Endothelial cell of umbilical vein (primary cell): ENCODE measurements at regions not wholly inside any gene's neighbourhood (a gene's known extent, or its start where the extent isn't known, plus 50 kb on each side); places are given as distances from the start of the nearest gene placed in this dataset.

Source experiments
- BruUV-seq: library from RNA; stranded (reverse); fragments of 400-500 nt; replicated peaks from 2 replicates; lab custom pipeline; 2021; lab: Mats Ljungman, UMichigan
- CTCF ChIA-PET: fragments of 300-600, 350-600 bp; sonication (Branson Sonifier 250); formaldehyde crosslinking; loops from one replicate; lab custom pipeline; 2021; ENCODE audit warnings: antibody characterized with exemption, inconsistent platforms; lab: Charles Lee
- POLR2A ChIA-PET: fragments of 300-600, 350-600 bp; sonication (Branson Sonifier 250); formaldehyde crosslinking; loops from one replicate; lab custom pipeline; 2021; ENCODE audit warnings: antibody characterized with exemption, inconsistent platforms; lab: Charles Lee
- DNase-seq: peaks from one replicate; pipeline ENCODE4 v3.0.0-alpha.2; 2011; ENCODE audit warnings: low read depth, low spot score
- FAIRE-seq: peaks from 2 replicates; lab custom pipeline; 2011; peaks lifted over from hg19 to GRCh38; lab: Jason Lieb, UNC
- H2AFZ ChIP-seq: 2 replicates; pipeline ENCODE4 v1.6.0; 2012; ENCODE audit warnings: low read depth, low read length, control low read depth, inconsistent platforms
- H3K27ac ChIP-seq: 2 replicates; pipeline ENCODE4 v1.5.1; 2011; ENCODE audit warnings: low read depth, mild to moderate bottlenecking, control low read depth, low read length, moderate library complexity; ENCODE audit not compliant: insufficient read depth
- H3K27me3 ChIP-seq, 2 experiments: 2 replicates each; pipeline versions ENCODE4 v1.6.0 to v1.6.1; 2011; ENCODE audit warnings: low read length in 2 of 2, mixed read lengths in 1 of 2; ENCODE audit not compliant: control insufficient read depth in 2 of 2, insufficient read depth in 2 of 2
- H3K36me3 ChIP-seq, 2 experiments: 2 replicates in 1 of 2; 3 replicates in 1 of 2; pipeline ENCODE4 v1.5.1; 2011; ENCODE audit warnings: low read length in 2 of 2, mild to moderate bottlenecking in 1 of 2, moderate library complexity in 1 of 2; ENCODE audit not compliant: control insufficient read depth in 2 of 2, insufficient read depth in 2 of 2; ENCODE audit errors: extremely low read depth in 1 of 2
- H3K4me1 ChIP-seq: 3 replicates; pipeline ENCODE4 v1.5.1; 2011; ENCODE audit warnings: mild to moderate bottlenecking, low read length; ENCODE audit not compliant: control insufficient read depth, insufficient read depth; ENCODE audit errors: extremely low read depth
- H3K4me2 ChIP-seq: 2 replicates; pipeline ENCODE4 v1.6.1; 2011; ENCODE audit warnings: low read length, control low read depth, mixed read lengths; ENCODE audit not compliant: insufficient read depth
- H3K4me3 ChIP-seq, 3 experiments: fragments of 200-600 bp in 1 of 3; sonication (generic), shearing (Covaris generic) in 1 of 3; replicated peaks in 1 of 3; 2 replicates each; pipeline ENCODE4 v1.5.1; 2011 to 2016; ENCODE audit warnings: control low read depth in 3 of 3, low read length in 3 of 3, mild to moderate bottlenecking in 2 of 3, inconsistent platforms in 1 of 3, low read depth in 1 of 3, moderate library complexity in 1 of 3; ENCODE audit not compliant: insufficient read depth in 1 of 3
- H3K79me2 ChIP-seq: 2 replicates; pipeline ENCODE4 v1.6.0; 2012; ENCODE audit warnings: low read length, inconsistent platforms; ENCODE audit not compliant: control insufficient read depth, insufficient read depth
- H3K9ac ChIP-seq: replicated peaks from 2 replicates; pipeline ENCODE3; 2011; ENCODE audit warnings: low read length, control low read depth; ENCODE audit not compliant: insufficient read depth; ENCODE audit errors: extremely low read depth
- H3K9me1 ChIP-seq: replicated peaks from 3 replicates; pipeline ENCODE4 v1.6.0; 2011; ENCODE audit warnings: mild to moderate bottlenecking, low read length; ENCODE audit not compliant: control insufficient read depth, insufficient read depth; ENCODE audit errors: extremely low read depth
- H3K9me3 ChIP-seq: replicated peaks from 2 replicates; pipeline ENCODE4 v1.5.1; 2012; ENCODE audit warnings: low read length, inconsistent platforms; ENCODE audit not compliant: control insufficient read depth, insufficient read depth
- H4K20me1 ChIP-seq: replicated peaks from 2 replicates; pipeline ENCODE3; 2011; ENCODE audit warnings: mild to moderate bottlenecking, low read length; ENCODE audit not compliant: control insufficient read depth, insufficient read depth; ENCODE audit errors: extremely low read depth
- CTCF ChIP-seq, 2 donors: IDR thresholded peaks; 1 replicate in 1 of 2; 2 replicates in 1 of 2; pipeline ENCODE4 v1.5.1; 2011; ENCODE audit warnings: low read length in 2 of 2, mild to moderate bottlenecking in 2 of 2, moderate library complexity in 2 of 2, control low read depth in 1 of 2, inconsistent platforms in 1 of 2, low read depth in 1 of 2; ENCODE audit not compliant: insufficient read depth in 1 of 2; ENCODE audit errors: extremely low read depth in 1 of 2
- EZH2 ChIP-seq: IDR thresholded peaks from 2 replicates; pipeline ENCODE4 v1.6.1; 2012; ENCODE audit warnings: borderline replicate concordance, low read depth, mild to moderate bottlenecking, moderate library complexity, low read length, inconsistent platforms; ENCODE audit not compliant: severe bottlenecking
- FOS ChIP-seq: IDR thresholded peaks from 2 replicates; pipeline ENCODE4 v1.6.1; 2011; ENCODE audit warnings: mild to moderate bottlenecking, low read length, moderate library complexity, borderline replicate concordance; ENCODE audit not compliant: insufficient read depth
- GATA2 ChIP-seq: IDR thresholded peaks from 2 replicates; pipeline ENCODE4 v1.7.0; 2011; ENCODE audit warnings: low read depth, mild to moderate bottlenecking, moderate library complexity, mixed read lengths, low read length; ENCODE audit not compliant: insufficient read length, insufficient read depth
- JUN ChIP-seq: IDR thresholded peaks from 2 replicates; pipeline ENCODE4 v1.6.1; 2011; ENCODE audit warnings: borderline replicate concordance, low read depth; ENCODE audit not compliant: insufficient read length, insufficient read depth
- MAX ChIP-seq: IDR thresholded peaks from 2 replicates; pipeline ENCODE4 v1.6.1; 2011; ENCODE audit not compliant: insufficient read depth, insufficient read length
- MYC ChIP-seq: IDR thresholded peaks from one replicate; pipeline ENCODE4 v1.6.1; 2011; ENCODE audit warnings: mild to moderate bottlenecking, low read depth, low read length
- POLR2A ChIP-seq: IDR thresholded peaks from 2 replicates; pipeline ENCODE4 v1.6.1; 2012; ENCODE audit warnings: low read depth, mild to moderate bottlenecking, control low read depth, low read length
- POLR2AphosphoS5 ChIP-seq: IDR thresholded peaks from 2 replicates; pipeline ENCODE4 v1.6.1; 2012; ENCODE audit warnings: low read depth, mild to moderate bottlenecking, control low read depth, low read length, moderate library complexity; ENCODE audit not compliant: insufficient read depth
- dilution Hi-C: fragments of 300-500 bp; cut with MboI; formaldehyde crosslinking; loops from one replicate; pipeline ENCODE4 v1.15.0; 2019; ENCODE audit warnings: low sequenced_read_pairs; ENCODE audit not compliant: extremely low pct_ligation_motif_present
- intact Hi-C: fragments of 100-400 bp; cut with micrococcal nuclease; formaldehyde crosslinking; loops from one replicate; pipeline ENCODE4 v1.10.0; 2022

- Histone ChIP-seq H4K20me1 (no peaks in the 10 kb centered on the region), H3K9me3 (no peaks in the 10 kb centered on the region), H3K4me3 (no peak overlapping the region), H3K9ac (no peak overlapping the region), H2AFZ (no peak overlapping the region), H3K27me3 (peaks cover 0 to 1% of the 10 kb centered on the region in 2 experiments), H3K4me2 (no peak overlapping the region), H3K4me1 (no peaks in the 10 kb centered on the region), H3K79me2 (no peaks in the 10 kb centered on the region), H3K9me1 (no peaks in the 10 kb centered on the region), H3K27ac (no peak overlapping the region), H3K36me3 (no peaks in the 10 kb centered on the region)
- dilution Hi-C loops (no loop called here), intact Hi-C loops (no loop called here)
- DNase-seq (no peak), FAIRE-seq (peak; percentile 8)
- TF ChIP-seq POLR2A (no peak), JUN (no peak), GATA2 (no peak), MYC (no peak)
- no TSS peak for BruUV-seq
- POLR2A ChIA-PET: no interaction called here
- CTCF ChIA-PET: interaction anchor here (1.1 kb wide), 1 partner anchor 1194 kb away, joined by 3 read pairs; no protein-coding TSS in a partner anchor
Measured at GRCh38 chr2:181317511-181317910, 139.7 kb upstream of the ITGA4 start.

- Histone ChIP-seq H4K20me1 (no peaks in the 10 kb centered on the region), H3K9ac (no peak overlapping the region), H3K4me2 (no peak overlapping the region), H3K4me1 (no peaks in the 10 kb centered on the region), H3K27ac (no peak overlapping the region), H3K79me2 (no peaks in the 10 kb centered on the region), H3K4me3 (no peak overlapping the region), H2AFZ (no peak overlapping the region), H3K36me3 (no peaks in the 10 kb centered on the region), H3K27me3 (no peaks in the 10 kb centered on the region), H3K9me1 (no peaks in the 10 kb centered on the region), H3K9me3 (no peaks in the 10 kb centered on the region)
- intact Hi-C loops: no loop called here
- no peak for FAIRE-seq
- TF ChIP-seq EZH2 (no peak), POLR2A (no peak), CTCF (IDR thresholded peaks at IDR 0.05; ENCODE audit: extremely low read depth in 1 of 2, insufficient read depth in 1 of 2, low read depth in 1 of 2, low read length in 2 of 2) (no peak), MYC (no peak), JUN (no peak), MAX (no peak), FOS (no peak), POLR2AphosphoS5 (no peak), GATA2 (no peak)
- POLR2A ChIA-PET: no interaction called here
- no peak for DNase-seq
- dilution Hi-C loops: no loop called here
- no TSS peak for BruUV-seq
- CTCF ChIA-PET: interaction anchor here (1.0 to 1.2 kb wide), 4 partner anchors 8 to 396 kb away, joined by 3 to 5 read pairs (median 3); no protein-coding TSS in a partner anchor
Measured at GRCh38 chr2:181318504-181319280, 138.5 kb upstream of the ITGA4 start.
